NCI-H1092 (cell line): ENCODE measurements at regions not wholly inside any gene's neighbourhood (a gene's known extent, or its start where the extent isn't known, plus 50 kb on each side); places are given as distances from the start of the nearest gene placed in this dataset.

Source experiments
- DNase-seq: peaks from one replicate; lab custom pipeline; 2025; lab: John Stamatoyannopoulos, UW

GRCh38 chr3:147589016-147589415 is 179.9 kb downstream of the ZIC1 start:
- DNase-seq: no peak

GRCh38 chr3:147604136-147604535 is 195.0 kb downstream of the ZIC1 start:
- no peak for DNase-seq

GRCh38 chr3:147613725-147614124 is 204.6 kb downstream of the ZIC1 start:
- no peak for DNase-seq

- DNase-seq: no peak
These were observed 205.0 kb downstream of the ZIC1 start for GRCh38 chr3:147614210-147614609.

DNA sequence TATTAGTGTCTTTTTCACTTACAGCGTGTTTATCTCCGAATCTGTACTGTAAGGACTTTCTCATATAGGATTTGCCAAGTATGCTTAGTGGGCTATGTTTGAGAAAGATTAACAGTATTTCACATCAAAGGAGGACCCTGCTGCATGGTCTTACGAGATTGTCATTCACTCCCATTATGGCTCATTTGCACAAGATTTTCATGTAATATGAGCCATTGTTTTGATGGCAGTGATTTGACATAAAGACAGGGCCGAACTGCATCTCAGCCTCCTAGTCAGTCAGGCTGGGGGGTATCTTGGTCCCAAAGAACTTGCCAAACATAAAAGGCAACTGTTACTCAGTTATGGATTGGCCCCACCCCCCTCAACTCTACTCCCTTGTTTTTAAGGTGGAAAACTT is 205.9 kb downstream of the ZIC1 start:
- DNase-seq: no peak

- DNase-seq: no peak
These were observed 207.9 kb downstream of the ZIC1 start for GRCh38 chr3:147616998-147617619.

DNA sequence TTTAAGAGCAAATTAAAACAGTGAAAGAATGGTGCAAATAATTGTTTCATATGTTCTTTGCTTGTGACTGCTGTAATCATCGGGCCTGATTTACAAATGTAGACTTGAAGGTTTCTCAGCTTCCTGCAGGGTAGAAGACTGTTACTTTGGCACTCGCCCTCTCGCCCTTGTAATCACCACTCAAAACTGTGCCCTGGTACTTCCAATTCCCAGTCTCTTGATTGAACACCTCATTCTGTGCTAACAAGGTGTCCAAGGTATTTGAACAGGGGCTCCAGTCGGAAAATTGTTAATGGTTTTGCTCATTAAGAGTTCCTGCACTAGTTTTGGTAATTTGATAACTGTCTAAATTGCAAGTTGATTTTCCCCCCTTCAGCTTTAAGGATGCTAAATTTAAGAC is 209.5 kb downstream of the ZIC1 start:
- DNase-seq: no peak

- DNase-seq: no peak
These were observed 210.9 kb downstream of the ZIC1 start for GRCh38 chr3:147619921-147620560.

GRCh38 chr3:147620906-147621305 is 211.7 kb downstream of the ZIC1 start:
- DNase-seq: no peak

- DNase-seq: no peak
These were observed 221.8 kb downstream of the ZIC1 start for GRCh38 chr3:147630921-147631415.

GRCh38 chr3:147640781-147641180 is 231.6 kb downstream of the ZIC1 start:
- DNase-seq: no peak

DNA sequence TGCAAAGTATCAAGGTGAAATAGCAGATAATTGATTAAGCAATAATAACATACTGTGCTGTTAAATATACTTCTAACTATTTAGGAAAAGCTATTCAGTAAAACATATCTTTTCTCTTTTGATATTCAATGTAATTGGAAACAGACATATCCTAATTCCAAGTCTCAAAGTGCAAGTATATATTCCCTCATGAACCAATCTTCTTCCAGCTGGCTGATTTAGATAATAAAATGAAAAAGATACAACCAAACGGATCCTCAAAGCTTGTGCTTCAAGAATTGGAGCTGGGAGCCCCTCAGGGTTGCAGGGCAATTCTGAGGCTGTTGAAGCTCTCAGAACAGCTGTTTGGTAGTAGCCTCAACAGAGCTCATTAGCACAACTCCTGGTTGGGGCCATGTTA is 236.6 kb downstream of the ZIC1 start:
- no peak for DNase-seq

DNA sequence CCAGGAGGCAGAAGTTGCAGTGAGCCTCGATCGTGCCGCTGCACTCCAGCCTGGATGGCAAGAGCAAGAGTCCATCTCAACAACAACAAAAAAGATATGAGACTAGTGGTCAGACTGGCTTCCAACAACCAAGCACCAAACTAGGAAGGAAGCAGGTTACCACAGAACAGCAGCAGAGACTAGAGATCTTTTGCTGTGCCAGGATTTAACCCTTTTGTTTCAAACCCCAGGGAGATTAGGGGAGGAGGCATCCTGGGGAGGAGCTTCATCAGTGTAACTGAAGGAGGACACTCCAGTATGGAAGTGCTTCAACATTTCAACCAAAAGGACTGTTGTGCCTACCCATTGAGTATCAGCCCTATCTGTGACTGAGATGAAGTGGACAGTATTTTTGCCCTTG is 240.3 kb downstream of the ZIC1 start:
- DNase-seq: no peak

GRCh38 chr3:147651107-147651778 is 242.1 kb downstream of the ZIC1 start:
- no peak for DNase-seq

- DNase-seq: no peak
These were observed 243.6 kb downstream of the ZIC1 start for GRCh38 chr3:147652651-147653366.

DNA sequence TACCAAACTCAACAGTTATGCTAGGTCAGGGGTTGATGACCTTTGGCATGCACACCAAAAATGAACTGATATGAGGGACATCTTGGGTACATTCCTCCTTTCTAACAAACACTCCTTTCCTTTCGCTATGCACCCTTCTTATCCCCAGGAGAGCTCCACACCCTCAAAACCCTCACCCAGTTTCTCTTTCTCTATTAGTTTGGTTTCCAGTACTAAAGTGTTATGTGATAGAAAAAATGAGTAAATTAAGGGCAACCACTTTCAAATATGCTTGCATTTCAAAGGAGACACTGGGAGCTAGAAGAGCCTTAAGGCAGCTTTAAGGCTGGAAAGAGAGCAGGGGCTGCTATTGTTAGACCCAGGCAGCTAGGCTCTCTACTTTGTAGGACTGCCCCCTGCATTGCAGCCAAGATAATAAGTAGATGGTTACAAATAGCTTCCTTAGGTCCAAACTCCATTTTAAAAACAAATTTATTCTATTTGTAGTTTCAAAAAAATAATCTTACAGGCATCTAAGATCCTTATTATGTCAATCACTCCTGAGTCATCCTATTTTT is 244.3 kb downstream of the ZIC1 start:
- DNase-seq: no peak

DNA sequence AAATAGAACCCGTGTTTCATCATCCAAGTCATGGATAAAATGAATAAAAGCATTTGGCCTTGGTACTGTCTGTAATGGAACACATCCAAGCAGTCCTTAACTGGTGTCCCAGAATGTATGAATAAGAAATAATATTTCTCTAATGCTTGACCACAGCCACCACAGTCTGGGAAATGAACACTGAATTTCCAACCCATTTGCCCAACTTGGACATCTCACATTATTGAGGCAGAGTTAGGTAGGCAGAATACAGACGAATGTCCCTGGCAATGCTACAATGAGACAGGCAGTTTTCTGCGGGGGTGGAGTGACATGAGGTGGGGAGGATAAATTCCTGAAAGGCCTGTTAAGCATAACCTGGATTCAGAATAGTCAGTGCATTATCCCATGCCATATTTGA is 245.7 kb downstream of the ZIC1 start:
- no peak for DNase-seq

DNA sequence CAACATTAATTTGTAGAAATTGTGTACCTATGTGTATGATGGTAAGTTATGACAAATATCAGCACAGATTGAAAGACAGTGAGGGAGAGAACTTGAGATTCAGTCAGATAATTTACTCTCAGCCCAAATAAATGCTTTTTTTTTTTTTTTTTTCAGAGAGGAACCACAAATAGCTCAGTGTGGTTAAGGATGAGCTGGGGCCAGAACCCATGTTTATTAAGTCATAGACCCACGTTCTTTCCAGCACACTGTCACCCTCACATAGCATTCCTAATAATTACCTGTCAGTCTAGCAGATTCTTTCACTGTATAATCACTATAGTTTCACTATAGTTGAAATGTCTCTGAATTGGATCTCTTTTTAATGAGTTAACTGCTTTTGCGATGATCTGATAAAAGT is 246.1 kb downstream of the ZIC1 start:
- DNase-seq: no peak

- no peak for DNase-seq
These were observed 246.9 kb downstream of the ZIC1 start for GRCh38 chr3:147656023-147656422.

DNA sequence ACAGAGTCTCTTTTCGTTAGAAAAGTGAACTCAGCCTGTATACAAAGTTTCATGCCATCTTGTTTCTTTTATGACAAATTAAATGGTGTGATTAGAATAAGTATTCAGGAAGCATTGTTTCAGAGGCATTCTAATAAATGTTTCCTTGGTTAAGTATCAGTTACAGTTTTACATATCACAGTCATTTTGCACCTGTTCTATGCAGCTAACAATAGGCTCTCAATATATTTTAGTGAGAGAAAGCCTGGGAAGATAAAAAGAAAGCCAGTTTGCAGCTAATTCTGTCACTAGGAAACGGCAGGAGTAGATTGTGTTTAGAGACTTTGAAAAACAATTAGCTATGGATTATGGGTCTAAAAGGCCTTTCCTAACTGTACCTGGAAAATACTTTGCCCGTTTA is 252.8 kb downstream of the ZIC1 start:
- no peak for DNase-seq

GRCh38 chr3:147662705-147663104 is 253.5 kb downstream of the ZIC1 start:
- DNase-seq: no peak

- DNase-seq: no peak
These were observed 259.9 kb downstream of the ZIC1 start for GRCh38 chr3:147669077-147669476.
